Mucosa of descending colon (tissue), 3 donors: ENCODE measurements at regions not wholly inside any gene's neighbourhood (a gene's known extent, or its start where the extent isn't known, plus 50 kb on each side); places are given as distances from the start of the nearest gene placed in this dataset.

Experiments used
- ATAC-seq: fragments of 200-7000 bp; cut with Tn5 transposase; one replicate; pipeline ENCODE4 v1.9.1; 2020; ENCODE audit warnings: mild to moderate bottlenecking, moderate library complexity
- DNase-seq, 3 donors: peaks; one replicate each; pipeline ENCODE4 v3.0.0-alpha.2; 2020
- H3K36me3 ChIP-seq: fragments of 200-600 bp; one replicate; pipeline ENCODE4 v1.8.0; 2021; ENCODE audit warnings: low read depth, mild to moderate bottlenecking
- H3K4me1 ChIP-seq: fragments of 200-600 bp; one replicate; pipeline ENCODE4 v1.8.0; 2021; ENCODE audit warnings: low read depth, mild to moderate bottlenecking
- H3K4me3 ChIP-seq: fragments of 200-600 bp; one replicate; pipeline ENCODE4 v1.8.0; 2021; ENCODE audit warnings: mild to moderate bottlenecking
- H3K9me3 ChIP-seq: fragments of 200-600 bp; one replicate; pipeline ENCODE4 v1.8.0; 2021; ENCODE audit warnings: mild to moderate bottlenecking
- intact Hi-C, 2 donors: fragments of 100-400 bp; cut with DNase I in 1 of 2; cut with micrococcal nuclease in 1 of 2; formaldehyde crosslinking; loops; one replicate each; pipeline versions ENCODE4 v1.11.0 to v1.11.1; 2022; cut with DNase I, micrococcal nuclease
- TF ChIP-seq, protein P1 (sequence below): fragments of 200-600 bp; IDR thresholded peaks from one replicate; pipeline ENCODE4 v1.8.0; 2022; ENCODE audit warnings: antibody characterized with exemption, mild to moderate bottlenecking
- donor health status: DM: no; HTN: no; CAD: no; lungs with moderate emphysema.
- donor health status: DM: no; HTN: no; CAD: no.
- donor health status: DM: no; HTN: yes; CAD: no.

DNA sequence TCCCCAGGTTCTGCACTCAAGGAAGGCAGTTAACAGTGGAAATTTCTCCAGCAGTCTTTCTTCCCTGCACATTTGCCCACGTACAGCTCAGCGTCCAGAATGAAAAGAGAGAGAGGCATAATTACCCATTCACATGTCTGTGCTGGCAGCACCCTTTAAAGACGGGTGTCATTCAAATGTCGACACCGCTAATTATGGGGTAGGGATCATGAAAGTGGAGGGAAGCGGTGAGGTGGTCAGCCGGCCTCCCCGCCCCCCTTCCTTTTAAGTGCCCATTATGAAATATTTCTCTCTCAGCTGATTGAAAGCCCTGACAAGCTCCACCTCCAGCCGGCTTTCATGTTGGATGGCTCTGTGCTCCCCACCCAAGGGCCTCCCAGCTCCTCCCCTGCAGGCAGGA, 246.1 kb downstream of the BMP7 start:
- H3K9me3 ChIP-seq, result no peaks in the 10 kb centered on the region
- no peaks in the 10 kb centered on the region for H3K36me3 ChIP-seq
- no peaks in the 10 kb centered on the region for H3K4me1 ChIP-seq
- intact Hi-C loops, result no loop called here
- DNase-seq, result no peak
- no peak for ATAC-seq
- H3K4me3 ChIP-seq, result no peak overlapping the region
- TF ChIP-seq, protein P1, sequence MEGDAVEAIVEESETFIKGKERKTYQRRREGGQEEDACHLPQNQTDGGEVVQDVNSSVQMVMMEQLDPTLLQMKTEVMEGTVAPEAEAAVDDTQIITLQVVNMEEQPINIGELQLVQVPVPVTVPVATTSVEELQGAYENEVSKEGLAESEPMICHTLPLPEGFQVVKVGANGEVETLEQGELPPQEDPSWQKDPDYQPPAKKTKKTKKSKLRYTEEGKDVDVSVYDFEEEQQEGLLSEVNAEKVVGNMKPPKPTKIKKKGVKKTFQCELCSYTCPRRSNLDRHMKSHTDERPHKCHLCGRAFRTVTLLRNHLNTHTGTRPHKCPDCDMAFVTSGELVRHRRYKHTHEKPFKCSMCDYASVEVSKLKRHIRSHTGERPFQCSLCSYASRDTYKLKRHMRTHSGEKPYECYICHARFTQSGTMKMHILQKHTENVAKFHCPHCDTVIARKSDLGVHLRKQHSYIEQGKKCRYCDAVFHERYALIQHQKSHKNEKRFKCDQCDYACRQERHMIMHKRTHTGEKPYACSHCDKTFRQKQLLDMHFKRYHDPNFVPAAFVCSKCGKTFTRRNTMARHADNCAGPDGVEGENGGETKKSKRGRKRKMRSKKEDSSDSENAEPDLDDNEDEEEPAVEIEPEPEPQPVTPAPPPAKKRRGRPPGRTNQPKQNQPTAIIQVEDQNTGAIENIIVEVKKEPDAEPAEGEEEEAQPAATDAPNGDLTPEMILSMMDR, result no peak

DNA sequence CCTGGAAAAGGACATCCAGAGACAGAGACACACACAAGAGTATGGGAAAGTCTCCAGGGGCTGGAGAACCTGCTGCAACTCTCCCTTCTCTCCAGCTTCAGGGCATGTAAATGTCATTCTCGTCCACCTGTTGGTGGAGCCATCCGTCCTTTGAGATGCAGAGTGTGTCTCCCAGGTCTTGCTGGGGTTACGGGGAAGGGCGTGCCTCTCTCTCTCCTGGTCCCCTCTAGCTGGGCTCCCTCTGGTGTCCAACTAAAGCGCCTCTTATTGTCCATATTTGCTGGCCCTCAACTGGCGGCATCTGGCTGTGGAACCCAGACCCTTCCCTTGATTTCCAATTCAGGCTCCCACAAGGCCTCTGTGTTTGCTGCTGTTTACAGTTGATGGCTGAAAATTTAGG, 244.1 kb downstream of the BMP7 start:
- no peaks in the 10 kb centered on the region for H3K9me3 ChIP-seq
- DNase-seq (no peak), ATAC-seq (no peak)
- TF ChIP-seq, protein P1, result no peak
- intact Hi-C loops, result no loop called here
- no peaks in the 10 kb centered on the region for H3K36me3 ChIP-seq
- no peak overlapping the region for H3K4me3 ChIP-seq
- H3K4me1 ChIP-seq, result no peaks in the 10 kb centered on the region

DNA sequence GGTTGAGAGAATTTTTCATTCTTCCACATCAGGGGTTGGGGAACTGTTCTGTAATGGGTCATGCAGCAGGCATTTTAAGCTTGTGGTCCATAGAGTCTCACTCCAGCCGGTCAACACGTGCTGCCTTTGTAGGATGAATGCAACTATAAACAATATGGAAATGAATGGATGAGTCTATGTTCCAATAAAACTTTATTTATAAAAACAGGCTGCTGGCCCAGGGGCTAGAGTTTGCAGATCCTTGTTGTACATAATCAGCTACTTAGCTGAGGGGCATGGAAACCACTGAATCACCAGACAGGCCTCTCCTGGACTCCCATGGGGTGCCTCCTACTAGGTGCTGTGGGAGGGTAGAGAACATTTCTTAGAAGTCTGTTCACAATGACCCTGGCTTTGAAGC, 243.4 kb downstream of the BMP7 start:
- Histone ChIP-seq H3K9me3 (no peaks in the 10 kb centered on the region), H3K4me3 (no peak overlapping the region), H3K36me3 (no peaks in the 10 kb centered on the region), H3K4me1 (no peaks in the 10 kb centered on the region)
- TF ChIP-seq, protein P1, result no peak
- intact Hi-C loops, result no loop called here
- DNase-seq (no peak), ATAC-seq (no peak)

DNA sequence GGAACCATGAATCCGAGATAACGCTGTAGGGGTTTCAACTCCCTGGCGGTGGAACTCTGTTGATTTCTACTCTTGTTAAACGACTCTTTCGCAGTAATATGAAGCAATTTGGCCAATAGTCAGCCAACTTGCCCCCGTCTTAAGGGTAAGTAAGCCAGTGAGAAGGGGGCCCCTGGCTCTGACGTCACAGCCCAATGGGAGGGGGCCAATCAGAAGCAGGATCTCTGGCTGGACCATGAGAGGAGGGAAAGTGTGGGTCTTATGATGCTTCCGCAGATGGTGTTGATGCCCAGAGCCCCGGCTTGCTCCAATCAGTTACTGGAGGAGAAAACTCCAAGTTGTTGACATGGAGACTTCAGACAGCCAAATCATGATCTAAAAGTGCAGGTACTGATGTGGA, 242.4 kb downstream of the BMP7 start:
- DNase-seq (no peak), ATAC-seq (no peak)
- Histone ChIP-seq H3K4me3 (no peak overlapping the region), H3K4me1 (no peaks in the 10 kb centered on the region), H3K9me3 (no peaks in the 10 kb centered on the region), H3K36me3 (no peaks in the 10 kb centered on the region)
- TF ChIP-seq, protein P1, result no peak
- intact Hi-C loops, result no loop called here

DNA sequence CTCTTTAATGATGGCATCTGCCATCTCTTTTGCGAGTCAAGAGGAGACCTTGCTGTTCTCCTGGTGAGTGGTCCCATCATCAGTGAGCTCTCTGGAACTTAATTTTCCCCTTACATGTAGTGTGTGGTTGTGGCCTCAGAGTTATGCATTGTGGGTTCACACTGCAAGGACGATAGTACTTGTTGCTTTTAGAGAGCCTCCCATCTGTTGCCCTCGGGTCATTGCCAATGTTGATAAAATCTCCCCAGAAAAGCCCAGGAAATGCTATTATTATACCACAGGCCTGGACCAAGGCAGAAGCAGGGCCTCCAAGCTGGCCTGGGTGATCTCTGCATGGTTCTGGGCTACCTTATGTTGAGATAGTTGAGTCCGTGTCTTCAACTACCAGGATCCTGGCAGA, 241.6 kb downstream of the BMP7 start:
- TF ChIP-seq, protein P1, result no peak
- DNase-seq (no peak), ATAC-seq (no peak)
- no peaks in the 10 kb centered on the region for H3K9me3 ChIP-seq
- H3K36me3 ChIP-seq, result no peaks in the 10 kb centered on the region
- no peaks in the 10 kb centered on the region for H3K4me1 ChIP-seq
- H3K4me3 ChIP-seq, result no peak overlapping the region
- intact Hi-C loops, result no loop called here

DNA sequence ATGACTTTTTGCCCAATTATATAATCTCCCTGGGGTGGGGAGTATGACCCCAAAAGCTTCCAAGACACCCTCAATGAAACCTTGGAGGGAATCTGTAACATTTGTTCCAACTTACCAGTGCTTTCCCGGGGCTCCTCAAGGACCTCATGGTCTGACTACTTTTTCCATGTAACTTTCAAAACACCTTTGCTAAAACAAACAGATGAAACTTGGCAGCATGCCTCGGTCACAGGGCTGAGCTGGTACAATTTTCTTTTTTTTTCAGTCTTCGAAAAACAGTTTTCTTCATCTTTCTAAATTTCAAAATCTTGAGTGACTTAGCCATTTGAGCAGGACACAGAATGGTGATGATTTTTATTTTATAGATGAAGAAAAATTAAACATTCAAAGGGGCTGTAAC, 241.2 kb downstream of the BMP7 start:
- intact Hi-C loops, result no loop called here
- TF ChIP-seq, protein P1, result no peak
- Histone ChIP-seq H3K4me1 (no peaks in the 10 kb centered on the region), H3K36me3 (no peaks in the 10 kb centered on the region), H3K9me3 (no peaks in the 10 kb centered on the region), H3K4me3 (no peak overlapping the region)
- no peak for ATAC-seq
- DNase-seq, result no peak
